SK-N-MC (cell line): ENCODE measurements at regions not wholly inside any gene's neighbourhood (a gene's known extent, or its start where the extent isn't known, plus 50 kb on each side); places are given as distances from the start of the nearest gene placed in this dataset.

Experiments
- EZH2 ChIP-seq: fragments of 200-600 bp; sonication (generic); IDR thresholded peaks from one replicate; pipeline ENCODE4 v1.6.1; 2017; ENCODE audit warnings: antibody characterized with exemption
- POLR2AphosphoS5 ChIP-seq: IDR thresholded peaks from 2 replicates; pipeline ENCODE4 v1.6.1; 2012; ENCODE audit warnings: mild to moderate bottlenecking, low read depth, low read length, borderline replicate concordance

DNA sequence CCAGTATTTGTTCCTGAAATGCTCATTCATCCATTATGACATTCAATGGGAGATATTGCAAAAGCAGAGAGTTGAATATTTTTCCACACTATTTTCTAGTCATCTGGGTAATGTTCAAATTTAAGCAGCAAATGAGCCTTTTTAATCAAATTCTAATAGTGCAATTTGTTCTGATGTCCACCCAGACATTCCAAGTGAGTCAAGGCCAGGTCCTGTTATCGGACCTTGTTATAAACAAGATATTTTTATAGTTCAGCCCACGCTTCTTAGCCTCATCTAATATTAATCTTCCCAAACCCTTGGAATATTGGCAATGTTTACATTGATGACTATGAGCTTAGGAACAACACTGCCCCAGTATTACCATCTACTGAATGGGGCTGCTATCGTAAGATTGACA lies 500.1 kb upstream of the PHF14 start:
- TF ChIP-seq EZH2 (no peak), POLR2AphosphoS5 (no peak)
